ENCODE measurements at regions not wholly inside any gene's neighbourhood (a gene's known extent, or its start where the extent isn't known, plus 50 kb on each side); places are given as distances from the start of the nearest gene placed in this dataset.

- no peak for DNase-seq
Observed at GRCh38 chr2:128450211-128451024, 131.8 kb upstream of the HS6ST1 start.

- DNase-seq = no peak
Observed at GRCh38 chr2:128451084-128452023, 132.7 kb upstream of the HS6ST1 start.

DNA sequence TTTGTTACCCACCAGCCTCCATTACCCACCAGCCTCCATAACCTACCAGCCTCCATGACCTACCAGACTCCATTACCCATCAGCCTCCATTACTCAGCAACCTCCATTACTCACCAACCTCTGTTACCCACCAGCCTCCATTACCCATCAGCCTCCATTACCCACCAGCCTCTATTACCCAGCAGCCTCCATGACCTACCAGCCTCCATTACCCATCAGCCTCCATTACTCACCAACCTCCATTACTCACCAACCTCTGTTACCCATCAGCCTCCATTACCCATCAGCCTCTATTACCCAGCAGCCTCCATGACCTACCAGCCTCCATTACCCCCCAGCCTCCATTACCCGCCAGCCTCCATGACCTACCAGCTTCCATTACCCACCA lies 133.3 kb upstream of the HS6ST1 start:
- DNase-seq = no peak

DNA sequence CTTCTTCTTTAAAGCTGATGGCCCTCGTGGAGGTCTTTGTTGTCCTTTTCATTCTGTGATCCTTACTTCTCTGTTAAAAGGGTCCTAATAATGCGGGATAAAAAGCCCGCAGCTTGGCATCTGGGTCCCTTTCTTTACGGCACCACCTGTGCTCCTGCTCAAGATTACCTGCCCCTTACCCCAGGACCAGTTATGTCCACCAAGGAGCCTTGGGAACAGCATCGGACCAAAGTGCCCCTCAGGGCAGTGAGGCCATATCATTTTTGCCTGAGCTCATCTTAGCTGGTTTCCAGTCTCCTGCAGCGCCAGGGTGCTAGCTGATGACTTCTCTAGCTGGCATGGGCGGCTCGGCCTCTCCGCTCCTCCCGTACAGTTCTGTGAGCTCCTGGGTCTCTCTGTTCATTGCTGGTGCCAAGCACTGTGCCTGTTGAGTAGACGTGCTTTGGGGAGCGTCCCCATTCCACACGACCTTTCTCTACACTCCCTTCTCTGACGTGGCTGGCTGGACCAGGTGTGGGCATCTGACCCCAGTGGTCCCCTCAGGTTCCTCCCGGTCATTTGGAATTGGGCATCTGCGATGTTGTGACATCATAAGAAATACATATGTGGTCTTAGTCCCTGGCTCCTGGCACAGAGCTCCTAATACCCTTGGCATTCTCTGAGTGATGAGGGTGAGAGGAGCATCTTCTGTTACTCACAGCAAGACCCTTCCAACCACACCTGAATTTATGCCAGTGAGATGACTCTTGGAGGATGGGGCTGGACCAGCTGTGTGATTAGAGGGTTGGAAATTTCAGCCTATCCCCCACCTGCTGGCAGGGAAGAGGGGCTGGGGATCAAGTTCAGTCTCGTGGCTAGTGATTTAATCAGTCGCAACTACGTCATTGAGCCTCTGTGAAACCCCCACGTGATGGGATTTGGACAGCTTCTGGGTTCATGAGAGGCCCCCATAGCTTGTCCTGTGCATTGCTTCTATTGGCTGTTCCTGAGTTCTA lies 134.2 kb upstream of the HS6ST1 start:
- DNase-seq = no peak

DNA sequence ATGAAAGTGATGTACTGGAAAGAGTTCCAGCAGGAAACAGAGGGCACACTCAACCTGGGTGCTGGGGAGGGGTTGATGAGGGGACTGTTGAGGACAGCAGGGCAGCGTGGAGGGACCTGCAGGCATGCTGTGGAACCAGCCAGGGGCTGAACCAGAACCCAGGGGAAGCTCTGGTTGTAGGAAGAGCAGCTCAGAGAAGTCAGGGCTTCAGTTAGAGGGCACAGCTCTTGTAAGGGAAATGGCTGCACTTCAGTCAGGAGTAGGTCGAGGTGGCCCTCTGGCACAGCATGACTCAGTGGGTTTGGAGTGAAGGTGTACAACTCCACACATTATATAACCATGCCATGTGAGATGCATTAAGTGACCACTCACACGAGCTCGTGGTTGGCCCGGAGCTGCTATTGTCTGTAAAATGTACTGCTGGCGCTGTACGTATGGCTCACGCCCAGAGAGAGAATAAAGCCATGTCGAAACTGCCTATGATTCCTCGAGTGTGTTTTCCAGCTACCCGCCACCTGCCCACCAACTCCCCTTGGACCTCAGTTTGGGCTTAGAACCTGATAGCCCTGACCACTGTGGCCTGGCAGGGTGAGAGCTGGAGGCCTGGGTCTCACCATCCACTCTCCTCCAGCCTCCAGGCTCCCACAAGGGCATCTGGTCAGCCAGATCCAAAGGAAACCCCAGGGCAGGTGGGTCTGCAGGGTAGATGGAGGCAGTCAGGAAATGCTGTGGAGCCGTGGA lies 136.5 kb upstream of the HS6ST1 start:
- no peak for DNase-seq

DNA sequence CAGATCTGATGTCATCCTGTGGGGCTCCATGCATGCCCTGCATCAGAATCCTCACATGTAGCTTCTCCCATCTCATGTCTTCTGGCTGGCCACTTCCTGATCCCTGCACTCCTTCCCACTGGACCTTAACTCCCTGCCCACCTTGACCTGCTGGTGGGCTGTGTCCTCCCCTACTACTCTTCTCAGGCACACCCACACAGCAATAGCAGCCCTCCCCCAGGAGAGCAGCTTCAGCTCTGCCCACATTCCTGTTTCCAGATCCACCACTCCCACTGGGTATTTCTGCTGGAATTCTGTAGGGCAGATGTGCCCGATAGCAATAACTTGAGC lies 137.0 kb upstream of the HS6ST1 start:
- DNase-seq = no peak

DNA sequence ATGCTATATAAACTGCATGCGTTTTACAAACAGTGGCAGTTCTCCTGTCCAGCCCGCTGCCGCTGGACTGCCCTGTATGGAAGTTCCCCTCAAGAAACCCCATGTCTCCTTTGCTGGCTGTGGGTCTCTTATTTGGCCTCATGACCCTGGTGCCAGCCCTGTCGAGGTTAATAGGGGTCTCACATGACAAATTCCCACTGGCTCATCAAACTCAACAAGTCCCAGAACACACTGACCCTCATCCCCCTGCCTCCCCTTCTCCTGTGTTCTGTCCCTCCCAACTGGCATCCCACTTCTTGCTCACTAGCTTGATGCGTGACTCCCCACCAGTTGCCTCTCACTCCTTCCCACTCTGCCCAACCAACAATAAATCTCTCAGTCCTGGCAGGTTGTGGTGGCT lies 137.6 kb upstream of the HS6ST1 start:
- no peak for DNase-seq

- no peak for DNase-seq
Observed at GRCh38 chr2:128457006-128457604, 138.4 kb upstream of the HS6ST1 start.

GRCh38 chr2:128457716-128458115 lies 139.0 kb upstream of the HS6ST1 start:
- DNase-seq = no peak

DNA sequence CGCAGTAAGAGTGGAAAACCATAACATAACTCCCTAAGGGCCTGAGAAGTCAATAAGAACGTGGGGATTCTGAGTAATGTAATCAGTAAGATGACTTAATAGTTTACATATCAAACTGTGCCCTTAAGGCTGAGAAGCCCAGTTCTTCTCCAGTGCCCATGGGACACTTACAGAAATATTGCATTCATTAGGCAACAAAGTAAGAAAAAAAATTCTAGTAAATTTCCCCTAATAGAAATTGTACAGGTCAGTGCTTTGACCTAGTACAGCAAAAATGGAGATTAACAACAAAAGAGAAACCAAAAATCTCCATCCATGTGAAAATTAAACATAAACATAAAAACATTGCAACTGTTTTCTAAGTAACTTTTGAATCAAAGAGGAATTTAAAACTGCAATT lies 139.8 kb upstream of the HS6ST1 start:
- DNase-seq = no peak

DNA sequence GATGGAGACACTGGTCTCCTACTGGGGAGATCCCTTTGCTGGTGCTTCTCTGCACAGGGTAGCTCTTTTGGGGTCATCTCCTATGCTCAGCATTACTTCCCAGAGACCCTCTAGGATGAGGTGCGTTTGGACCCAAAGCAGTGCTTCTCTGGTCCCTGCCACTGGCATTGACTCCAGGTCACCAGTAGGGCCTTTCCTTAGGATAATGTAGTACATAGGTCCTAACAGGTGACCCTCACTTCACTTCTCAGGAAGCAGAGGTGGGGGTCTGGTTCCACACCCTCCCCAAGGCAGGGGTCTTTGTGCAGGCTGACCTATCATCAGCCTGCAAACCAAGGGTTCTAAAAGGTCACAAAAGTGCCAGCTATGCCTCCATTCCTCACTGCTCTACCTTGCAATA lies 145.8 kb upstream of the HS6ST1 start:
- DNase-seq = no peak

- no peak for DNase-seq
Observed at GRCh38 chr2:128465246-128466170, 146.8 kb upstream of the HS6ST1 start.

- DNase-seq = peak in 8 of 14 donors; percentile 21 to 78 (median 50)
Observed at GRCh38 chr2:128466376-128466775, 147.7 kb upstream of the HS6ST1 start.

DNA sequence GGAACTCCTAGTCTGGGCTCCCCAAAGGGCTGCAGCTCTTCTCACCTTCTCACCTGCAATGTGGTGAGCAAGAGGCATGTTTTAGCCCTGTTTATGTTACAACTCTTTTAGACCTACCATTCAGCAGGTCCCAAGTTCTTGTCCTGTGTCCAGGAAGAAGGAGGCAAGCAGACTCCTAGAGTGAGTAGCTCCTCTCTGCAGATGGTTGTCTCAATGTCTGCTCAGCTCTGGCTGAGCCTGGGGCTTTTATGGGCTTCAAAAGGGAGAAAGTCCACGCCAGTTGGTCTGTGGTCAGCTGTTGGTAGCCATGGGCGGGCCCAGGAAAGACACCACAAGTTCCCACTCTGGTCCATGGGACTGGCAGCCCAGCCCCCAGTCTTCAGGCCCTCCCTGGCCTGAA lies 148.1 kb upstream of the HS6ST1 start:
- no peak for DNase-seq

DNA sequence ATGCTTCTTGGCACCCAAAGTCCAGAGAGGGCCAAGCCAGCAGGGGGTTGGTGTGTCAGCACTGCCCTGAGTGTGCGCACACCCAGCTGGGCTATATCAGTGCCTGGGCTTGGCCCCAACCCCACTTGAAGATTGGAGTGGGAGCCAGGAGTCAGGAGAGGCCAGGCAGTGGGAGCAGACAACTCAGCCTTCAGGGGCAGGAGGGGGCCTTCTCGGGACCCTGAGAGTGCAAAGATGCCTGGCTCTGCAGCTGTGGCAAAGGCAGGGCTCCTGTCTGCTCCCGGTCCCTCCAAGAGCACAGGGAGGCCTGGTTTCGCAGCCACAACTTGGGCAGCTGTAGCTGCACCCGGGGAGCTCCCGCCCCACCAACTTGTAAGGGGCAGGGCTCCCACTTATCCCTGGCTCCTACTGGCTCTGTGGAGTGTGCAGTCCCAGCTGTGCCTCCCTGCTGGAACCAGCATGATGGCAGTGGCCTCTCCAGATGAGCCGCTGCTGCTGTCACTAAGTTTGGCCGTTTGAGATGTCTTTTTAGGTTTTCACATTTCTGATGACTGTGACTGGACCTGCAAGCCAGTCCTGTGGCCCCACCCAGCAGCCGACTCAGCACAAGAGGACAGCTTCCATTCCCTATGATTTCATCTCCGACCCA lies 148.8 kb upstream of the HS6ST1 start:
- DNase-seq = no peak

DNA sequence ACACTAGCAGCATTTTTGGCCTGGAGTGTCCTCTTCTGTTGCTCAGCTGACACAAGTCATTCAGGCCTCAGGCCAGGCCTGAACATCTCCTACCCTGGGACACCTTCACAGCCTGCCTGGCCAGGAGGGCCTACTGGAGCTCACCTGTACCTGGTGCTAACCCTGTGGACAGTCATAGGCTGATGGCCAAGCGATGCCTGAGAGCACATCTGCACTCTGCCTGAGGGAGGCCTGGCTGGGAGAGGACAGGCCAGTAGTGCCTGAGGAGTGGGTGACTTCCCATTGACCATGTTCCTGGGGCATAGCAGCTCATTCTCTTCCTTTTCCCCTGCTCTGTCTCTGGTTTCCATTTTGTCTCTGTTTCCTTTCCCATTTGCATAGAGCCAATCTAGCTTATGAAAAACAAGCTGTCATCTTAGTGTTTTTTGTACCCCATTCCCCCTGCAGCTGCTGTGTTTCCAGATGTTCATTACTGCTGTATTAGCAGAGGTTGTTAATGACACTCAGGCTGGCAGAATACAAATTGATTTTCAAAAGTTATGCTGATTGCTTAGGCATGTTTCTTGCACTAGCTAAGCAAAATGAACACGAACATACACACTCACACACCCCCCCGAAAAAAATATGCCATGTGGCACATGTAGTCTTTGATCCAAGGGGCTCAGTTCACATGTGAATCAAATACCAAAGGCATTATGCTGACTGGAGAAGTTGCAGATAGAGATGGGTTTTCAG lies 149.7 kb upstream of the HS6ST1 start:
- no peak for DNase-seq

GRCh38 chr2:128469203-128469602 lies 150.5 kb upstream of the HS6ST1 start:
- DNase-seq = no peak

GRCh38 chr2:128469875-128470274 lies 151.2 kb upstream of the HS6ST1 start:
- DNase-seq = no peak

DNA sequence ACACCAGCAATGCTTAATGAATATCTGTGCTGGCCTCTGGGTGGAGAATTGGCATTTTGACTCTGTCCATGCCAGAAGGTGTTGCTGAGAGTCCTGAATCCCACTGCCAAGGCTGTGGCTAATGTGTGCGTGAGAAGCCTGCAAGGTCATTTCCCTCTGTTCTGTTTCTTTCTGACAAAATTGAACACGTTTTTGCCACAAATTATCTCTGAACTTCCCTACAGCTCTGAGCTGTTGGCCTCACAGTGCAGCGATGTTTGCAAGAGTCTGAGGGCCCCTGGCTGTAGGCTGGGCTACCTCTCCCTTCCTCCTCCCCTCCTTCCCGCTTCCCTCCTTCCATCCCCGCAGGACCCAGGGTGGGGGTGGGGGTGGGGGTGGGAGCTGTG lies 154.1 kb upstream of the HS6ST1 start:
- peak in 1 of 14 donors; percentile 49 for DNase-seq

All from C1 segment of cervical spinal cord (tissue), 14 donors.